Esophagus squamous epithelium (tissue), 5 donors: ENCODE measurements at regions not wholly inside any gene's neighbourhood (a gene's known extent, or its start where the extent isn't known, plus 50 kb on each side); places are given as distances from the start of the nearest gene placed in this dataset.

Source experiments
- DNase-seq: peaks from one replicate; lab custom pipeline; 2025; lab: John Stamatoyannopoulos, UW
- H3K27ac ChIP-seq, 4 donors: fragments of 200-600 bp; sonication (generic); one replicate each; pipeline ENCODE4 v1.5.1; 2016 to 2019; ENCODE audit warnings: mild to moderate bottlenecking in 1 of 4
- H3K27me3 ChIP-seq, 4 donors: fragments of 200-600 bp; sonication (generic); 1 replicate in 3 of 4; 2 replicates in 1 of 4; pipeline versions ENCODE4 v1.5.1 to v1.6.0; 2017 to 2021; ENCODE audit warnings: antibody characterized with exemption in 1 of 4
- H3K36me3 ChIP-seq, 3 donors: fragments of 200-600 bp; sonication (generic); one replicate each; pipeline ENCODE4 v1.5.1; 2016 to 2019
- H3K4me1 ChIP-seq, 3 donors: fragments of 200-600 bp; sonication (generic); one replicate each; pipeline ENCODE4 v1.5.1; 2017 to 2019
- H3K4me3 ChIP-seq, 4 donors: fragments of 200-600 bp; sonication (generic); 1 replicate in 3 of 4; 2 replicates in 1 of 4; pipeline ENCODE4 v1.5.1; 2016 to 2019; ENCODE audit warnings: mild to moderate bottlenecking in 2 of 4, moderate library complexity in 1 of 4
- H3K9me3 ChIP-seq, 3 donors: fragments of 200-600 bp; sonication (generic); one replicate each; pipeline ENCODE4 v1.5.1; 2016 to 2019
- CTCF ChIP-seq, 6 experiments: fragments of 450-650 bp in 4 of 6; fragments of 200-600 bp in 2 of 6; sonication (generic) in 2 of 6; IDR thresholded peaks; one replicate each; pipeline ENCODE4 v1.5.1; 2016 to 2019; ENCODE audit warnings: antibody characterized with exemption in 6 of 6, mild to moderate bottlenecking in 4 of 6, moderate library complexity in 4 of 6
- POLR2A ChIP-seq, 4 donors: fragments of 450-650 bp; IDR thresholded peaks; one replicate each; pipeline ENCODE4 v1.6.1; 2017; ENCODE audit warnings: antibody characterized with exemption in 4 of 4, mild to moderate bottlenecking in 4 of 4, moderate library complexity in 3 of 4
- WGBS, 2 donors: methylation state at CpG; one replicate each; pipeline ENCODE4 v1.1.5; 2018; 5-methylcytosine and 5-hydroxymethylcytosine counted together
- intact Hi-C: fragments of 100-400 bp; cut with DNase I; formaldehyde crosslinking; loops from one replicate; pipeline ENCODE4 v1.15.0; 2022
- donor health status: DM: yes; HTN: yes; CAD: no.

- H3K4me3 ChIP-seq: no peak overlapping the region
- TF ChIP-seq POLR2A (IDR thresholded peaks at IDR 0.05) (no peak), CTCF (IDR thresholded peaks at IDR 0.05) (no peak)
- intact Hi-C loops: no loop called here
- H3K9me3 ChIP-seq: no peaks in the 10 kb centered on the region
- no peaks in the 10 kb centered on the region for H3K36me3 ChIP-seq
- 85 to 98% methylated on average over 8 to 9 of the region's 18 CpGs for WGBS, 2 donors
- DNase-seq: no peak
- no peak overlapping the region for H3K27ac ChIP-seq
- peaks cover 0 to 52% (median 0%) of the 10 kb centered on the region in 4 donors for H3K27me3 ChIP-seq
- peaks cover 0 to 14% (median 11%) of the 10 kb centered on the region in 3 donors for H3K4me1 ChIP-seq
These were observed 164.7 kb upstream of the IQSEC1 start for GRCh38 chr3:13237776-13238490.

- no peaks in the 10 kb centered on the region for H3K9me3 ChIP-seq
- no peak overlapping the region for H3K27ac ChIP-seq
- DNase-seq: no peak
- H3K27me3 ChIP-seq: peaks cover 0 to 61% (median 0%) of the 10 kb centered on the region in 4 donors
- 92% methylated on average over 11 of the region's 14 CpGs; no CpG with 5 or more reads in 1 of the 2 donors for WGBS, 2 donors
- H3K4me1 ChIP-seq: peaks cover 0 to 14% (median 14%) of the 10 kb centered on the region in 3 donors
- H3K36me3 ChIP-seq: no peaks in the 10 kb centered on the region
- no peak overlapping the region for H3K4me3 ChIP-seq
- no peak for TF ChIP-seq CTCF (IDR thresholded peaks at IDR 0.05)
- TF ChIP-seq POLR2A (IDR thresholded peaks at IDR 0.05): no peak
- intact Hi-C loops: no loop called here
These were observed 163.4 kb upstream of the IQSEC1 start for GRCh38 chr3:13236557-13237173.

- H3K4me1 ChIP-seq: peaks cover 0 to 14% (median 14%) of the 10 kb centered on the region in 3 donors
- no peak overlapping the region for H3K27ac ChIP-seq
- TF ChIP-seq CTCF (IDR thresholded peaks at IDR 0.05) (no peak), POLR2A (IDR thresholded peaks at IDR 0.05) (no peak)
- 60 to 61% methylated on average over 1 to 9 of the region's 11 CpGs for WGBS, 2 donors
- H3K9me3 ChIP-seq: no peaks in the 10 kb centered on the region
- intact Hi-C loops: no loop called here
- no peaks in the 10 kb centered on the region for H3K36me3 ChIP-seq
- DNase-seq: no peak
- H3K4me3 ChIP-seq: no peak overlapping the region
- H3K27me3 ChIP-seq: peaks cover 0 to 60% (median 0%) of the 10 kb centered on the region in 4 donors
These were observed 162.7 kb upstream of the IQSEC1 start for GRCh38 chr3:13235897-13236296.

GRCh38 chr3:13235079-13235478 is 161.8 kb upstream of the IQSEC1 start:
- Histone ChIP-seq H3K36me3 (no peaks in the 10 kb centered on the region), H3K4me1 (peaks cover 0 to 14% (median 14%) of the 10 kb centered on the region in 3 donors), H3K27me3 (peaks cover 0 to 52% (median 0%) of the 10 kb centered on the region in 4 donors), H3K9me3 (no peaks in the 10 kb centered on the region), H3K4me3 (no peak overlapping the region), H3K27ac (no peak overlapping the region)
- intact Hi-C loops: no loop called here
- DNase-seq: no peak
- TF ChIP-seq CTCF (IDR thresholded peaks at IDR 0.05): no peak
- TF ChIP-seq POLR2A (IDR thresholded peaks at IDR 0.05): no peak
- WGBS, 2 donors: 0% methylated on average over 2 to 3 of the region's 5 CpGs

GRCh38 chr3:13234666-13235065 is 161.4 kb upstream of the IQSEC1 start:
- H3K27me3 ChIP-seq: peaks cover 0 to 52% (median 0%) of the 10 kb centered on the region in 4 donors
- no peaks in the 10 kb centered on the region for H3K36me3 ChIP-seq
- no peak overlapping the region for H3K4me3 ChIP-seq
- DNase-seq: no peak
- H3K27ac ChIP-seq: no peak overlapping the region
- WGBS, 2 donors: 12 to 20% methylated on average over 7 to 9 of the region's 9 CpGs
- H3K9me3 ChIP-seq: no peaks in the 10 kb centered on the region
- intact Hi-C loops: no loop called here
- TF ChIP-seq POLR2A (IDR thresholded peaks at IDR 0.05) (no peak), CTCF (IDR thresholded peaks at IDR 0.05) (no peak)
- H3K4me1 ChIP-seq: peaks cover 0 to 14% (median 14%) of the 10 kb centered on the region in 3 donors
